ENCODE measurements at regions not wholly inside any gene's neighbourhood (a gene's known extent, or its start where the extent isn't known, plus 50 kb on each side); places are given as distances from the start of the nearest gene placed in this dataset.

DNA sequence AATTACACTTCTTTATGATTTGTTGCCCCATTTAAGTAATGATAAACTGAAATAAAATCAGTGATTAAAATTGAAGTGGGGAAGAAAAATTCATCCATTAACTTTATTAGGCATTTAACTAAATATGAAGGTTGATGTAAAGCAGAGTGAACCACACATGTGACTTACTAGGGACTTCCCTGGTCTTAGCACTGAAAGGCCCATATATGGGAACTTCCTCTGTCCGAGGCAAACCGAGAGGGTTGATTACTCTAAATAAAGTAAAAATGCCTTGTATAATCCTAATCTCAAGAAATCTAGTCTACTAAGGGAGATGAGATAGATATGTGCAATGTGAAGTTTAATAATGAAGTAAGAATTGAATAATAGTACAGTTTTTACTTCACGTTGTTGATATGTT is 403.9 kb upstream of the RPS6KA3 start:
- intact Hi-C loops (cut with DNase I; ENCODE audit: low total_unique reads): no loop called here
- Histone ChIP-seq H3K36me3 (no peaks in the 10 kb centered on the region), H3K27ac (no peak overlapping the region), H3K4me3 (no peak overlapping the region), H3K4me1 (no peaks in the 10 kb centered on the region), H3K9me3 (no peaks in the 10 kb centered on the region), H3K27me3 (replicated peaks in 1 of 7) (no peaks in the 10 kb centered on the region)
- 67 to 84% (median 78%) methylated on average over 3 of the region's 3 CpGs for WGBS, 5 donors
- no peak for TF ChIP-seq POLR2AphosphoS5 (IDR thresholded peaks at IDR 0.05)
- no peak for DNase-seq

DNA sequence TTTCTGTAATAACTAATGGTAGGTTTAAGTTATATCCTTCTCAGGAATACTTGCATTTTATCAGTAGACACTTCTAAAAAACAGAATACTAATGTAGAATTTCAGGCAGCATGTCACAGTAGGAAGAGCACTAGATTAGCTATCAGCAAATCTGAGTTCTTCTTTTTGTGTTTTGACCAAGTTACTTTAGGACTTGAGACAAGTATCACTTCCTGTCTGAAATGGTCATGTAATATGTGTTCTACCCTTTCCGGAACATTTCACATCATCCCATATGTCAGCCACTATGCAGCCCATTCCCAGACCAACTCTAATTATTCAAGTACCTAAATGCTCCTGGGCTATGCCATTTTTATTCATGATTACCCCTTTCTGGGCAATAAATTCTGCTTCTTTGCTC is 401.8 kb upstream of the RPS6KA3 start:
- Histone ChIP-seq H3K9me3 (no peaks in the 10 kb centered on the region), H3K36me3 (no peaks in the 10 kb centered on the region), H3K4me3 (no peak overlapping the region), H3K4me1 (no peaks in the 10 kb centered on the region), H3K27ac (peak overlapping the region in 1 of 8 donors; percentile 7), H3K27me3 (replicated peaks in 1 of 7) (no peaks in the 10 kb centered on the region)
- TF ChIP-seq, protein P1, sequence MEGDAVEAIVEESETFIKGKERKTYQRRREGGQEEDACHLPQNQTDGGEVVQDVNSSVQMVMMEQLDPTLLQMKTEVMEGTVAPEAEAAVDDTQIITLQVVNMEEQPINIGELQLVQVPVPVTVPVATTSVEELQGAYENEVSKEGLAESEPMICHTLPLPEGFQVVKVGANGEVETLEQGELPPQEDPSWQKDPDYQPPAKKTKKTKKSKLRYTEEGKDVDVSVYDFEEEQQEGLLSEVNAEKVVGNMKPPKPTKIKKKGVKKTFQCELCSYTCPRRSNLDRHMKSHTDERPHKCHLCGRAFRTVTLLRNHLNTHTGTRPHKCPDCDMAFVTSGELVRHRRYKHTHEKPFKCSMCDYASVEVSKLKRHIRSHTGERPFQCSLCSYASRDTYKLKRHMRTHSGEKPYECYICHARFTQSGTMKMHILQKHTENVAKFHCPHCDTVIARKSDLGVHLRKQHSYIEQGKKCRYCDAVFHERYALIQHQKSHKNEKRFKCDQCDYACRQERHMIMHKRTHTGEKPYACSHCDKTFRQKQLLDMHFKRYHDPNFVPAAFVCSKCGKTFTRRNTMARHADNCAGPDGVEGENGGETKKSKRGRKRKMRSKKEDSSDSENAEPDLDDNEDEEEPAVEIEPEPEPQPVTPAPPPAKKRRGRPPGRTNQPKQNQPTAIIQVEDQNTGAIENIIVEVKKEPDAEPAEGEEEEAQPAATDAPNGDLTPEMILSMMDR (IDR thresholded peaks at IDR 0.05 in 8 of 11, conservative IDR thresholded peaks at IDR 0.05 in 3 of 11): no peak
- TF ChIP-seq POLR2AphosphoS5 (IDR thresholded peaks at IDR 0.05) (no peak), POLR2A (IDR thresholded peaks at IDR 0.05) (no peak)
- no peak for DNase-seq
- intact Hi-C loops (cut with DNase I; ENCODE audit: low total_unique reads): no loop called here
- 70 to 80% (median 73%) methylated on average over 1 of the region's 1 CpG for WGBS, 5 donors

DNA sequence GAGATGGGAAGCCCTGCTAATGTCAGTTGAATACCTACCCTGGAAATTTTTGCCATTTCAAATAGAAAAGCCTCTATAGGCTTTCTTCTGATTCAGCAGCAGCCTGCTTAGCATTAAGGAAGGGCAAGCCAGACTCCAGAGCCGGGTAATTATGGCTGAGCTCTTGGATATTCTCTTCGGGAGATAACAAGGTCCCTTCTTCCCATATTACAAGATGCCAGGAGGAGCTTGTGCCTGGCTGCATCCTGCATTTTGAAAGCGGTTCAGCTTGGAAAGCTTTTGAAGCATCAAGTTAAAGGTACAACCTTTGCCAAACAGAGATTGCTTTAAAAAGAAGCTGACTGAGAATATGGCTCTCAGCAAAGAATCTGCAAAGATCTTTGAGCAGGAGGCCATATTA is 399.6 kb upstream of the RPS6KA3 start:
- Histone ChIP-seq H3K4me1 (no peaks in the 10 kb centered on the region), H3K36me3 (no peaks in the 10 kb centered on the region), H3K9me3 (no peaks in the 10 kb centered on the region), H3K4me3 (no peak overlapping the region), H3K27me3 (replicated peaks in 1 of 7) (no peaks in the 10 kb centered on the region), H3K27ac (no peak overlapping the region)
- intact Hi-C loops (cut with DNase I; ENCODE audit: low total_unique reads): no loop called here
- TF ChIP-seq, protein P1 (IDR thresholded peaks at IDR 0.05 in 8 of 11, conservative IDR thresholded peaks at IDR 0.05 in 3 of 11): no peak
- no peak for TF ChIP-seq POLR2A (IDR thresholded peaks at IDR 0.05)
- no peak for TF ChIP-seq POLR2AphosphoS5 (IDR thresholded peaks at IDR 0.05)
- no peak for DNase-seq
- WGBS, 5 donors: 47 to 85% (median 65%) methylated on average over 3 of the region's 3 CpGs

DNA sequence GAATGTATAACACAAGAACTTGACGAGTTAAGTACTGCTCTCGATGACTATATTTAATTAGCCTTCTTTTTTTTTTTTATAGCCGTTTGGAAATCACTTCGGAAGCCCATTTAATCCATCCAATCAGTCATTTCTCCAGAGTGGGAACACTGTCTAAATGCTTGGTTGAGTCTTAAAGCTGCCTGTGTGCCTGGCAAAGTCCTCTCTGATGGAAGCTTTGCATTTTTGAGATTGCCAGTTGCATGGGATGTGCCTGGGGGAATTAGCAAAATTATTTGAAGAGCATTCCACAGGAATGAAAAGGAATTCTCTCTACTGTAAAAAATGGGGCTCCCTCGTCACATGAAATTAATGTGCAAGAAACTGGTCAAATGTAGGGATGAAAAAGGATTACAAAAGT is 398.8 kb upstream of the RPS6KA3 start:
- intact Hi-C loops (cut with DNase I; ENCODE audit: low total_unique reads): no loop called here
- Histone ChIP-seq H3K27ac (no peak overlapping the region), H3K9me3 (no peaks in the 10 kb centered on the region), H3K36me3 (no peaks in the 10 kb centered on the region), H3K4me1 (no peaks in the 10 kb centered on the region), H3K4me3 (no peak overlapping the region), H3K27me3 (replicated peaks in 1 of 7) (no peaks in the 10 kb centered on the region)
- no peak for DNase-seq
- TF ChIP-seq POLR2A (IDR thresholded peaks at IDR 0.05): no peak
- TF ChIP-seq, protein P1 (IDR thresholded peaks at IDR 0.05 in 8 of 11, conservative IDR thresholded peaks at IDR 0.05 in 3 of 11): no peak
- TF ChIP-seq POLR2AphosphoS5 (IDR thresholded peaks at IDR 0.05): no peak
- WGBS, 5 donors: 68 to 91% (median 79%) methylated on average over 5 of the region's 5 CpGs

DNA sequence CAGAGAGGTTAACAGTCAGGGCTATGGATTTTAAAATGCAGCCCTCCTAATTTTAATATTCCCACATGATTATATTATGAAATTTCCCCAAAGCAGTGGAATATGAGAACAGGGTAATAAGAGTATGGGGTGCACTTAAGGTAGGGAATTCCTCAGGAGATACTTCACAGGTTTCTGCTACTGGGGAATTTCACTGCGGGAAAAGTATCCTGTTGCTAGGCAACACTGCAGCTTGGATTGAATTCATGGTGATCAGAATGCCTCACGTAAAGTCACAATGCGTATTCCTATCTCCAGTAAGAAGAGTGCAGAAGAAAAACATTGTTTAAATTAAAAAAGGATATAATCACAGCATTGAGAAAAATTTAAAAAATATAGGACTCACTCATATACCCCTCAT is 398.1 kb upstream of the RPS6KA3 start:
- Histone ChIP-seq H3K27ac (no peak overlapping the region), H3K36me3 (no peaks in the 10 kb centered on the region), H3K4me1 (no peaks in the 10 kb centered on the region), H3K4me3 (no peak overlapping the region), H3K27me3 (replicated peaks in 1 of 7) (no peaks in the 10 kb centered on the region), H3K9me3 (no peaks in the 10 kb centered on the region)
- no peak for DNase-seq
- intact Hi-C loops (cut with DNase I; ENCODE audit: low total_unique reads): no loop called here
- WGBS, 5 donors: 48 to 60% (median 54%) methylated on average over 3 of the region's 3 CpGs
- TF ChIP-seq POLR2A (IDR thresholded peaks at IDR 0.05) (no peak), POLR2AphosphoS5 (IDR thresholded peaks at IDR 0.05) (no peak)
- TF ChIP-seq, protein P1 (IDR thresholded peaks at IDR 0.05 in 8 of 11, conservative IDR thresholded peaks at IDR 0.05 in 3 of 11): no peak

All from spleen (tissue), 11 donors.